A549 (cell line): ENCODE measurements at regions not wholly inside any gene's neighbourhood (a gene's known extent, or its start where the extent isn't known, plus 50 kb on each side); places are given as distances from the start of the nearest gene placed in this dataset.

Experiments used
- ATAC-seq, 2 experiments: fragments of 200-7000 bp in 1 of 2; fragments of >200 bp in 1 of 2; cut with Nextera tagmentation in 1 of 2; cut with Tn5 transposase in 1 of 2; 3 replicates each; pipeline versions ENCODE4 v1.8.0 to v1.9.1; 2018 to 2020; ENCODE audit warnings: mild to moderate bottlenecking in 1 of 2, moderate library complexity in 1 of 2
- CTCF ChIA-PET: fragments of 300-600 bp; sonication (Branson Sonifier 250); formaldehyde crosslinking; extraction: SDS; loops from one replicate; lab custom pipeline; 2021; ENCODE audit warnings: antibody characterized with exemption, inconsistent platforms; lab: Yijun Ruan, JAX
- POLR2A ChIA-PET: fragments of 350-600 bp; formaldehyde crosslinking; extraction: SDS; loops from one replicate; lab custom pipeline; 2021; ENCODE audit warnings: antibody characterized with exemption, inconsistent platforms; lab: Yijun Ruan, JAX
- DNase-seq, 2 experiments: peaks; one replicate each; pipeline versions ENCODE4 v3.0.0 to v3.0.0-alpha.2; 2011 to 2016; ENCODE audit warnings: low read depth in 1 of 2, low spot score in 1 of 2
- FAIRE-seq: peaks from 2 replicates; lab custom pipeline; 2011; peaks lifted over from hg19 to GRCh38; lab: Jason Lieb, UNC
- H3K27ac ChIP-seq, 2 experiments: fragments of >200 bp; sonication (Bioruptor Twin); formaldehyde crosslinking; 3 replicates each; pipeline ENCODE4 v1.5.1; 2016 to 2017
- H3K4me1 ChIP-seq: fragments of >200 bp; sonication (Bioruptor Twin); formaldehyde crosslinking; 3 replicates; pipeline ENCODE4 v1.6.1; 2016
- H3K4me2 ChIP-seq: fragments of >200 bp; sonication (Bioruptor Twin); formaldehyde crosslinking; 3 replicates; pipeline ENCODE4 v1.6.1; 2016
- H3K4me3 ChIP-seq: fragments of >200 bp; sonication (Bioruptor Twin); formaldehyde crosslinking; 3 replicates; pipeline ENCODE4 v1.5.1; 2016
- H3K9me3 ChIP-seq: fragments of >200 bp; sonication (Bioruptor Twin); formaldehyde crosslinking; 3 replicates; pipeline ENCODE4 v1.6.1; 2016
- BCL3 ChIP-seq: fragments of >200 bp; sonication (Bioruptor Twin); formaldehyde crosslinking; IDR thresholded peaks from 3 replicates; pipeline ENCODE4 v1.6.1; 2016
- BHLHE40 ChIP-seq: IDR thresholded peaks from 2 replicates; pipeline ENCODE4 v1.6.1; 2012; ENCODE audit warnings: low read depth, low read length, inconsistent platforms
- CTCF ChIP-seq: fragments of >200 bp; sonication (Bioruptor Twin); formaldehyde crosslinking; IDR thresholded peaks from 3 replicates; pipeline ENCODE4 v1.5.1; 2016
- EP300 ChIP-seq, 2 experiments: fragments of >200 bp; sonication (Bioruptor Twin); formaldehyde crosslinking; IDR thresholded peaks; 2 replicates in 1 of 2; 3 replicates in 1 of 2; pipeline ENCODE4 v1.6.1; 2016 to 2017
- FOSB ChIP-seq: fragments of 250-450 bp; sonication (Bioruptor Pico); IDR thresholded peaks from 2 replicates; pipeline ENCODE4 v1.5.0; 2020; ENCODE audit warnings: mild to moderate bottlenecking, moderate library complexity
- JUNB ChIP-seq: fragments of >200 bp; sonication (Bioruptor Twin); formaldehyde crosslinking; IDR thresholded peaks from 2 replicates; pipeline ENCODE4 v1.6.1; 2016
- NFE2L2 ChIP-seq: fragments of 150-350 bp; conservative IDR thresholded peaks from 2 replicates; pipeline ENCODE4 v1.6.1; 2014; ENCODE audit warnings: low read length
- NR3C1 ChIP-seq: fragments of >200 bp; sonication (Bioruptor Twin); formaldehyde crosslinking; IDR thresholded peaks from 3 replicates; pipeline ENCODE4 v1.6.1; 2017
- PHF8 ChIP-seq: fragments of 200-600 bp; sonication (generic); IDR thresholded peaks from 2 replicates; pipeline ENCODE4 v1.6.1; 2016; ENCODE audit warnings: low read depth, mild to moderate bottlenecking, antibody characterized with exemption, moderate library complexity, borderline replicate concordance
- POLR2AphosphoS2 ChIP-seq: conservative IDR thresholded peaks from 2 replicates; pipeline ENCODE4 v1.6.1; 2012; ENCODE audit warnings: low read length, improper control_type of control experiment, inconsistent platforms
- RARB ChIP-seq: fragments of 250-450 bp; sonication (Bioruptor Pico); IDR thresholded peaks from 2 replicates; pipeline ENCODE4 v1.8.0; 2021; ENCODE audit warnings: mild to moderate bottlenecking, moderate library complexity
- RFX5 ChIP-seq: fragments of 450-650 bp; IDR thresholded peaks from 2 replicates; pipeline ENCODE4 v1.7.1; 2014; ENCODE audit warnings: antibody characterized with exemption, mild to moderate bottlenecking, moderate library complexity
- SREBF2 ChIP-seq: fragments of 450-650 bp; IDR thresholded peaks from 2 replicates; pipeline ENCODE4 v1.6.1; 2014; ENCODE audit warnings: mild to moderate bottlenecking, moderate library complexity
- TP53 ChIP-seq: fragments of 250-450 bp; sonication (Bioruptor Pico); IDR thresholded peaks from 2 replicates; pipeline ENCODE4 v1.5.0; 2021; ENCODE audit warnings: mild to moderate bottlenecking, moderate library complexity
- ZFP36 ChIP-seq: fragments of 450-650 bp; IDR thresholded peaks from 2 replicates; pipeline ENCODE4 v1.6.1; 2014; ENCODE audit warnings: borderline replicate concordance; ENCODE audit not compliant: partially characterized antibody
- WGBS: methylation state at CpG from one replicate; pipeline ENCODE4 v1.1.6; 2017; ENCODE audit errors: missing lambda C conversion rate; 5-methylcytosine and 5-hydroxymethylcytosine counted together
- small RNA-seq, 6 experiments: library from RNA; depleted of rRNA; stranded (forward); fragments of <200 nt; gene quantifications; one replicate each; pipeline ENCODE3, GENCODE V24; 2012
- TF ChIP-seq, protein P1 (sequence below): fragments of 150-350 bp; IDR thresholded peaks from 2 replicates; pipeline ENCODE4 v1.6.1; 2014; ENCODE audit warnings: low read depth, mild to moderate bottlenecking, low read length

- ATAC-seq (no peak), DNase-seq (no peak), FAIRE-seq (no peak)
- Histone ChIP-seq H3K4me3 (no peak overlapping the region), H3K9me3 (no peaks in the 10 kb centered on the region), H3K4me2 (no peak overlapping the region), H3K4me1 (no peaks in the 10 kb centered on the region), H3K27ac (no peak overlapping the region)
- TF ChIP-seq NFE2L2 (no peak), SREBF2 (no peak), PHF8 (no peak), ZFP36 (no peak), JUNB (no peak), POLR2AphosphoS2 (no peak), RARB (no peak), NR3C1 (no peak), CTCF (no peak), RFX5 (no peak), BHLHE40 (no peak), BCL3 (no peak), EP300 (IDR thresholded peaks at IDR 0.05) (no peak), FOSB (no peak), TP53 (CRISPR knock-in tag) (no peak)
- TF ChIP-seq, protein P1, sequence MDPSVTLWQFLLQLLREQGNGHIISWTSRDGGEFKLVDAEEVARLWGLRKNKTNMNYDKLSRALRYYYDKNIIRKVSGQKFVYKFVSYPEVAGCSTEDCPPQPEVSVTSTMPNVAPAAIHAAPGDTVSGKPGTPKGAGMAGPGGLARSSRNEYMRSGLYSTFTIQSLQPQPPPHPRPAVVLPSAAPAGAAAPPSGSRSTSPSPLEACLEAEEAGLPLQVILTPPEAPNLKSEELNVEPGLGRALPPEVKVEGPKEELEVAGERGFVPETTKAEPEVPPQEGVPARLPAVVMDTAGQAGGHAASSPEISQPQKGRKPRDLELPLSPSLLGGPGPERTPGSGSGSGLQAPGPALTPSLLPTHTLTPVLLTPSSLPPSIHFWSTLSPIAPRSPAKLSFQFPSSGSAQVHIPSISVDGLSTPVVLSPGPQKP = no peak
- ChIA-PET CTCF (no interaction called here), POLR2A (no interaction called here)
- WGBS = 0% methylated on average over 1 of the region's 1 CpG
These were observed 436.5 kb downstream of the PDZRN4 start for GRCh38 chr12:41624571-41624970.

Small RNAs in the stretch of these regions (small RNA-seq; reads per million reads assigned to genes)
- 0 reads per million in 6 experiments for gene RNA5SP360
